ENCODE measurements at regions not wholly inside any gene's neighbourhood (a gene's known extent, or its start where the extent isn't known, plus 50 kb on each side); places are given as distances from the start of the nearest gene placed in this dataset.
"Not testable (repeated sequence)": the region's sequence is repeated elsewhere in the genome, so short reads cannot be mapped to it uniquely, and the experiment has no call there.

GRCh38 chr3:194884649-194885315 lies 199.1 kb downstream of the FAM43A start:
- no peak for DNase-seq (ENCODE audit: low spot score)

GRCh38 chr3:194885766-194886165 lies 200.1 kb downstream of the FAM43A start:
- no peak for DNase-seq (ENCODE audit: low spot score)

GRCh38 chr3:194886836-194887235 lies 201.2 kb downstream of the FAM43A start:
- no peak for DNase-seq (ENCODE audit: low spot score)

- not testable (repeated sequence) for DNase-seq (ENCODE audit: low spot score)
These were observed 202.4 kb downstream of the FAM43A start for GRCh38 chr3:194888062-194888461.

- no peak for DNase-seq (ENCODE audit: low spot score)
These were observed 203.2 kb downstream of the FAM43A start for GRCh38 chr3:194888916-194889315.

- DNase-seq (ENCODE audit: low spot score) = no peak
These were observed 204.4 kb downstream of the FAM43A start for GRCh38 chr3:194890091-194890490.

GRCh38 chr3:194893121-194893987 lies 207.7 kb downstream of the FAM43A start:
- no peak for DNase-seq (ENCODE audit: low spot score)

GRCh38 chr3:194894538-194894937 lies 208.9 kb downstream of the FAM43A start:
- no peak for DNase-seq (ENCODE audit: low spot score)

GRCh38 chr3:194900854-194901522 lies 215.3 kb downstream of the FAM43A start:
- DNase-seq (ENCODE audit: low spot score) = no peak

- DNase-seq (ENCODE audit: low spot score) = not testable (repeated sequence)
These were observed 217.8 kb downstream of the FAM43A start for GRCh38 chr3:194903447-194903846.

GRCh38 chr3:194904999-194905398 lies 219.3 kb downstream of the FAM43A start:
- not testable (repeated sequence) for DNase-seq (ENCODE audit: low spot score)

- peak; percentile 36 for DNase-seq (ENCODE audit: low spot score)
These were observed 220.0 kb downstream of the FAM43A start for GRCh38 chr3:194905696-194906095.

- DNase-seq (ENCODE audit: low spot score) = peak; percentile 7
These were observed 220.5 kb downstream of the FAM43A start for GRCh38 chr3:194906229-194906629.

- no peak for DNase-seq (ENCODE audit: low spot score)
These were observed 221.4 kb downstream of the FAM43A start for GRCh38 chr3:194906970-194907629.

- DNase-seq (ENCODE audit: low spot score) = no peak
These were observed 222.1 kb downstream of the FAM43A start for GRCh38 chr3:194907811-194908210.

GRCh38 chr3:194908496-194908895 lies 222.8 kb downstream of the FAM43A start:
- no peak for DNase-seq (ENCODE audit: low spot score)

- DNase-seq (ENCODE audit: low spot score) = no peak
These were observed 223.3 kb downstream of the FAM43A start for GRCh38 chr3:194908972-194909371.

GRCh38 chr3:194910414-194910984 lies 224.8 kb downstream of the FAM43A start:
- no peak for DNase-seq (ENCODE audit: low spot score)

GRCh38 chr3:194913316-194913715 lies 227.6 kb downstream of the FAM43A start:
- no peak for DNase-seq (ENCODE audit: low spot score)

- DNase-seq (ENCODE audit: low spot score) = not testable (repeated sequence)
These were observed 239.2 kb downstream of the FAM43A start for GRCh38 chr3:194924889-194925288.

- no peak for DNase-seq (ENCODE audit: low spot score)
These were observed 239.9 kb downstream of the FAM43A start for GRCh38 chr3:194925614-194926013.

GRCh38 chr3:194928227-194928626 lies 242.5 kb downstream of the FAM43A start:
- DNase-seq (ENCODE audit: low spot score) = no peak
